NCI-H2227 treated with DMSO at 0.1 percent for 48 hours (cell line): ENCODE measurements at regions not wholly inside any gene's neighbourhood (a gene's known extent, or its start where the extent isn't known, plus 50 kb on each side); places are given as distances from the start of the nearest gene placed in this dataset.
A peak's percentile ranks its signal among the peaks of the same experiment; 100 is the strongest.

ENCODE experiments used
- DNase-seq: peaks from one replicate; lab custom pipeline; 2025; lab: John Stamatoyannopoulos, UW

- DNase-seq: no peak
Observed at GRCh38 chr17:79244665-79245064, 170.0 kb downstream of the ENGASE start.

DNA sequence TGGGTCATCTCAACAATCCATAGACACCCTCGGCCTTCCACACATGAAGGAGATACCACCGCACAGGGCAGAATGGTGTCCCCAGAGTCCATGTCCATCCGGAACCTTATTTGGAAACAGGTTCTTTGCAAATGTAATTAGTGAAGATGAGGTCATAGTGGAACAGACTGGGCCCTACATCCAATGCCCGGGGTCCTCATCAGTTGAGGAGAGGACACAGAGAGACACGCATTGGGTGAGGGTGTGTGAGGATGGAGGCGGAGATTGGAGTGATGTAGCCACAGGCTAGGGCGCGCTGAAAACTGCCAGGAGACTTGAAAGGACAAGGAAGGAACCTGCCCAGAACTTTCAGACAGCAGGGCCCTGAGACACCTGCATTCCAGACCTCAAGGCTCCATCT, 169.4 kb downstream of the ENGASE start:
- DNase-seq: no peak

GRCh38 chr17:79243603-79243990, 169.0 kb downstream of the ENGASE start:
- DNase-seq: no peak

- DNase-seq: no peak
Observed at GRCh38 chr17:79242873-79243602, 168.4 kb downstream of the ENGASE start.

DNA sequence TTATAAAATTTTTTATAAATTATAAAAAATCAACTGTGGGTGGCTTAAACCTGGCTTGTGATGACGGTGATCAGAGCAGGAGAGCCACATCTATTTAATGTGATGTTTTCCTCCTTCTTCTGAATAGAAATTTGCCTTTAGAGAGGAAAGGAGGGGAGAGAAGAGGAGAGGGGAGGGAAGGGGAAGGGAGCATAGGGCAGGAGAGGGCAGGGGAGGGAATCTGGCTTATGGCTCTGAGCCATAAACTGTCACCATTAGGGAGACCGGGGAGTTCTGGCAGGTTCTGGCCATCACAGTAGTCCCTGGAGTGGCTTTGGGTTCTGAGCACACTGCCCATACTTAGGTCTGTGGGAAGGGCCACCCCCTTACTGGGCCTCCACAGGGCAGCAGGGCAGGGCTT, 167.8 kb downstream of the ENGASE start:
- DNase-seq: no peak

GRCh38 chr17:79241616-79242015, 167.0 kb downstream of the ENGASE start:
- no peak for DNase-seq

- DNase-seq: no peak
Observed at GRCh38 chr17:79239205-79239604, 164.6 kb downstream of the ENGASE start.

- DNase-seq: no peak
Observed at GRCh38 chr17:79237448-79238053, 162.9 kb downstream of the ENGASE start.

GRCh38 chr17:79235808-79236207, 161.2 kb downstream of the ENGASE start:
- DNase-seq: peak; percentile 21

DNA sequence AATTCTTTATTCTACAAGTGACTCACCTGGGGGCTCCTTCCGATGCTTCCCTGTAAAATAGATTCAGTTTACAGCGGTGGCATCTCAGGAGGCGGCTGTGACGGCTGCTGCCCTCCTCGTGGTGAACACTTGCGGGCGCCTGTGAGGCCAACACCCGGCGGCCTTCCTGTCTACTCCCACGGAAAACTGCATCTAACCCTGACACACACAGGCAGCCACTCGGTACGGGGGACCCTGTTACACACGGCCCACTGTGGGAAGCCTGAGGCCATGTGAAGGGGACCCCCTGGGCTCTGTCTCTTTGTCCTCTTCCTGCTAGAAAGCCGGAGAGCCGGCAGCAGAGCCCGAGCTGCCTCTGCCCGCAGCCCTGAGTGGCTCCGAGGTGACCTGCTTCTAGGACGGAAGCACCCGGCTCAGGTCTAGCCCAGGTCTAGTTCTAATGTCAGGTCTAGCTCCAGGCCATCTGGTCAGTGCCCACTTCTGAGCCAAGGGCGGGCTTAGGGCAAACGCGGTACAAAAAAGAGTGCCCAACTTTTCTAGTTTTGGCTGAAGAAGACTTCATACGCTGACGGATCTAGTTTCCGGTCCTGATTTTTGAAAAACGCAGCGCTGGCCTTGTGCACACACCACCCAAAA, 159.4 kb downstream of the ENGASE start:
- no peak for DNase-seq

GRCh38 chr17:79232957-79233356, 158.3 kb downstream of the ENGASE start:
- no peak for DNase-seq

DNA sequence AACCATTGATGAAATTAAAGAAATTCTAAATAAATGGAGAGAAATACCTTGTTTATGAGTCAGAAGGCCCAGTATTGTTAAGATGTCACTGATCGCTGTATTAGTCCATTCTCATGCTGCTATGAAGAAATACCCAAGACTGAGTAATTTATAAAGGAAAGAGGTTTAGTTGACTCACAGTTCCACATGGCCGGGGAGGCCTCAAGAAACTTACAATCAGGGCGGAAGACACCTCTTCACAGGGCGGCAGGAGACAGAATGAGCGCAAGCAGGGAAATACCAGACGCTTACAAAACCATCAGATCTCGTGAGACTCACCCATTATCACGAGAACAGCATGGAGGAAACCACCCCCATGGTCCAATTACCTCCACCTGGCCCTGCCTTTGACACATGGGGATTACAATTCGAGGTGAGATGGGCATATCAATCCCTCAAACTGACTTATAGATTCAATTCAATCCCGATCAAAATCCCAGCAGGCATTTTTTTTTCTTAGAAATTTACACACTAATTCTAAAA, 157.2 kb downstream of the ENGASE start:
- no peak for DNase-seq

- no peak for DNase-seq
Observed at GRCh38 chr17:79230576-79230975, 156.0 kb downstream of the ENGASE start.

- DNase-seq: no peak
Observed at GRCh38 chr17:79226037-79226436, 151.4 kb downstream of the ENGASE start.

DNA sequence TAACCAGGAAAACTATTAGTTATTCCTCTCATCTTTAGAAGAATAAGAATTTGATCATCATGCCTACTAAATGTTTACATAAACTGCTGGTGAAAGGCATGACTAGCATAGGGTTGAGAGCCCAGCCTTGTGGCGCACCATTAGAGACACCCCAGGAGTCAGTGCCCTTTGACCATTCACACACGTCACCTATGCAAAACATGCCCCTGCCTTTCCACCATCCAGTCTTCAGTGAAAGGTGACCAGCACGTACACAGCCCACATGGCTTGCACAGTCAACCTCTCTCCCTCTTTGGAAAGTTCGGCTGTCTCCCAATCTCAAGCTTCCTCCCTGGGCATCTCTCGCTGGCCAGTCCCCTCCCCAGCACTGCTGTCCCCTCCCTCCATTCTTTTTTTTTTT, 150.3 kb downstream of the ENGASE start:
- no peak for DNase-seq

DNA sequence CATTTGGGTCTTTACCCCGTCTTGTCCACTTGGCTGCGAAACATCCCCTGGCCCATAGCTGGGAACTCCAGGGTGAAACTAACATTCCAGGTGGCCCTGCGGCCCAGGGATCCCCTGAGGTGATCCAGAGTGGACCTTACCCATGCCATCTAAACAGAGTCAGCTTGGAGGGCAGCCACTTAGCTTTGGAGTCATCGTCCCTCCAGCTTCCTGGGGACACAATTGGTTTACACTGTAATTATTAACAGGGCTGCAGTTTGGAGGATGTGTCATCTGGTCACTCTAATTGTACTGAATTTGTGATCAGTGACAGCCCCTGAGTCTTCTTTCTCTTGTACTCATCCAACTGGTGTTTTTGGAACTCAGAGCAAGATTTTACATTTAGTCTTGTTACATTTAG, 149.9 kb downstream of the ENGASE start:
- DNase-seq: no peak

DNA sequence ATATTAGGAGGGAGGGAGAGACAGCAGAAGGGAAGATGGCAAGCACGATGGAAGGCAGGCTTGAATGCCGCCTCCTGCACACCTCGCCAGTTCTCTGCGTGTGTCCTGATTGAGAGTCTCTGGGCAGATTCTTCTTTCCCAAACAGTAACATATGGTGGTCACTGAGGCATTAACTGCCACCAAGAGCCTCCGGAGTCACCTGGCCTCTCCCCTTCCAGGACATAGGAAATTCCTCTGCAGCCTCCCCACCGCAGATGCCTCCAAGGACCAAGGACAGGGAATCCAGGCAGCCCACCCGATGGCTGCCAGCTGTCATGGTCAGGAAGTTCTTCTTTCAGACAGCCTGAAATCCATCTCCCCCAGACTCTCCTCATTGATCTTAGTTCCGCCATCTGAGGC, 149.3 kb downstream of the ENGASE start:
- no peak for DNase-seq

DNA sequence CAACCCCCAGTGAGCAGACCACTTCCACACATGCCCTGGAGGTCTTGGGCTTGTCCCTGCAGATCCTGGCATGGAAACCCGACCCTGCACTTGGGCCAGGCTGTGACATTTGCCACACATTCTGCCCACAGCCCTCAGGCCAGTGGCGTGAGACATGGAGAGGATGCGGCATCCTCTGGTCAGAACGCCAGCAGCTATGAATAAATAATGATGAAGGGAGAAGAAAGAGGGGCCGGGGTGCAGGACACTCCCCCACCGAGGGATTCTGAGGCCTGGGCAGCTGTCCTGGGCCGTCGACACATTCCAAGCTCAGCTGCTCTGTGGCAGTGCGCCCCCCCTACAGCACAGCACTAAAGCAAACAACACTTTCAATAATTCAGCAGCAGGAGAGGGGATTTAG, 148.8 kb downstream of the ENGASE start:
- DNase-seq: no peak

DNA sequence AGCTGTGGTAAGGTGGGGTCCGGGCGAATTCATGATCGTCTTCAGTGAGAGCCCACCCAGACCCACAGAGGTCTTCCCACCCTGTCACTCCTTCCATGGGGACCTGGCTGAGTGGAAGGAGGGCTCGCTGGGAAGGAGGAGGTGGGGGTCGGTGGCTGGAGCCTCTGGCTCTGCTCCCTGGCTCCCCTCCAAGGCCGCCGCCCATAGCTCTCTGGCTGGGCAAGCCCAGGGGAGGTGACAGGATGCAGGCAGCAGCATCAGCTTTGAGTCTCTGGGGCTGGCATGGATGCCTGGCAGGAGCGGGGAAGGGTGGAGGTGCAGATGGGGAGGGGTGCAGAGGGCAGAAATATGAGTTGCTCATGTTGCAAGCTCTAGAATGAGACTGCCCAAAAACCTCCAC, 147.0 kb downstream of the ENGASE start:
- no peak for DNase-seq

GRCh38 chr17:79220713-79221291, 146.2 kb downstream of the ENGASE start:
- no peak for DNase-seq

DNA sequence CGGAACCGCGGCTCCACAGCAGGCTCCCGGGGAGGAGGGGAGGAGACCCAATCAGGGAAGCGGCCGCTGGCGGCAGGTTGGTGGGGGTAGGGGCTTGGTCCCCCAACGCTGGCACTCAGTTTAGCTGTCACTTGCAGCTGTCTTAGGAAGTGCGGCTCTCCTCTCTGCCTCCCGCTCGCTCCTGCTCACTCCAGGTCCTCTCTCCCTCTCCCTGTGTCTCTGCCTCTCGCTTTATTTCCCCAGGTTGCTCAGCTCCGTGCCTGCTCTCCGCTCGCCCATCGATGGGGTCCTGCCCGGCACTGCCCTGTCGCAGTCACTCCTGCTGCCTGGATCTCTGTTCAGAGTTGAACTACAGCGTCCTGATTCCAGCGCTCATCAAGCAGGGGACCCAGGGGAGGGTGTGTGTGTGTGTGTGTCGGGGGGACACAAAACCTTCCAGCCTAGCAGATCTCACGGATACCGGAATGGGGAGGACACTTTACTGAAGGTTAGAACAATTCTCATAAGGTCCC, 145.6 kb downstream of the ENGASE start:
- no peak for DNase-seq

GRCh38 chr17:79219208-79219935, 144.7 kb downstream of the ENGASE start:
- DNase-seq: no peak
